ENCODE measurements at regions not wholly inside any gene's neighbourhood (a gene's known extent, or its start where the extent isn't known, plus 50 kb on each side); places are given as distances from the start of the nearest gene placed in this dataset.

GRCh38 chr6:45814772-45815171, 200.9 kb downstream of the CLIC5 start:
- no peaks in the 10 kb centered on the region for H3K9me3 ChIP-seq
- no peak for TF ChIP-seq CTCF (IDR thresholded peaks at IDR 0.05)
- no peak for TF ChIP-seq POLR2A (IDR thresholded peaks at IDR 0.05)
- ATAC-seq: no peak

GRCh38 chr6:45813943-45814342, 201.7 kb downstream of the CLIC5 start:
- TF ChIP-seq CTCF (IDR thresholded peaks at IDR 0.05) (no peak), POLR2A (IDR thresholded peaks at IDR 0.05) (no peak)
- Histone ChIP-seq H3K9me3 (no peaks in the 10 kb centered on the region), H3K4me1 (no peaks in the 10 kb centered on the region), H3K4me3 (no peak overlapping the region), H3K27ac (no peak overlapping the region), H3K27me3 (no peaks in the 10 kb centered on the region), H3K36me3 (replicated peaks in 1 of 2; ENCODE audit: insufficient read depth in 1 of 2, low read depth in 2 of 2) (no peaks in the 10 kb centered on the region)
- ATAC-seq: no peak
- intact Hi-C loops (cut with DNase I): no loop called here
- 54 to 61% methylated on average over 3 of the region's 3 CpGs for WGBS, 2 donors
- DNase-seq: no peak

More at GRCh38 chr6:45814772-45815171, 200.9 kb downstream of the CLIC5 start:
- no peak for DNase-seq
- Histone ChIP-seq H3K27me3 (no peaks in the 10 kb centered on the region), H3K36me3 (replicated peaks in 1 of 2; ENCODE audit: insufficient read depth in 1 of 2, low read depth in 2 of 2) (no peaks in the 10 kb centered on the region), H3K4me3 (no peak overlapping the region), H3K4me1 (no peaks in the 10 kb centered on the region), H3K27ac (no peak overlapping the region)
- intact Hi-C loops (cut with DNase I): no loop called here
- 58 to 68% methylated on average over 2 of the region's 2 CpGs for WGBS, 2 donors

GRCh38 chr6:45812922-45813321, 202.7 kb downstream of the CLIC5 start:
- no peak for DNase-seq
- H3K27ac ChIP-seq: no peak overlapping the region
- no peaks in the 10 kb centered on the region for H3K27me3 ChIP-seq
- ATAC-seq: no peak
- no peaks in the 10 kb centered on the region for H3K36me3 ChIP-seq (replicated peaks in 1 of 2; ENCODE audit: insufficient read depth in 1 of 2, low read depth in 2 of 2)
- TF ChIP-seq POLR2A (IDR thresholded peaks at IDR 0.05) (no peak), CTCF (IDR thresholded peaks at IDR 0.05) (no peak)
- no peaks in the 10 kb centered on the region for H3K4me1 ChIP-seq
- no peaks in the 10 kb centered on the region for H3K9me3 ChIP-seq
- H3K4me3 ChIP-seq: no peak overlapping the region
- 44 to 68% methylated on average over 6 of the region's 6 CpGs for WGBS, 2 donors
- intact Hi-C loops (cut with DNase I): no loop called here

GRCh38 chr6:45808917-45809316, 206.7 kb downstream of the CLIC5 start:
- DNase-seq (no peak), ATAC-seq (no peak)
- Histone ChIP-seq H3K27ac (no peak overlapping the region), H3K4me3 (no peak overlapping the region), H3K27me3 (no peaks in the 10 kb centered on the region), H3K4me1 (no peaks in the 10 kb centered on the region), H3K9me3 (peaks cover 0 to 11% (median 0%) of the 10 kb centered on the region in 3 donors), H3K36me3 (replicated peaks in 1 of 2; ENCODE audit: insufficient read depth in 1 of 2, low read depth in 2 of 2) (no peaks in the 10 kb centered on the region)
- TF ChIP-seq CTCF (IDR thresholded peaks at IDR 0.05): no peak
- no peak for TF ChIP-seq POLR2A (IDR thresholded peaks at IDR 0.05)
- intact Hi-C loops (cut with DNase I): no loop called here
- 30 to 43% methylated on average over 1 of the region's 1 CpG for WGBS, 2 donors

DNA sequence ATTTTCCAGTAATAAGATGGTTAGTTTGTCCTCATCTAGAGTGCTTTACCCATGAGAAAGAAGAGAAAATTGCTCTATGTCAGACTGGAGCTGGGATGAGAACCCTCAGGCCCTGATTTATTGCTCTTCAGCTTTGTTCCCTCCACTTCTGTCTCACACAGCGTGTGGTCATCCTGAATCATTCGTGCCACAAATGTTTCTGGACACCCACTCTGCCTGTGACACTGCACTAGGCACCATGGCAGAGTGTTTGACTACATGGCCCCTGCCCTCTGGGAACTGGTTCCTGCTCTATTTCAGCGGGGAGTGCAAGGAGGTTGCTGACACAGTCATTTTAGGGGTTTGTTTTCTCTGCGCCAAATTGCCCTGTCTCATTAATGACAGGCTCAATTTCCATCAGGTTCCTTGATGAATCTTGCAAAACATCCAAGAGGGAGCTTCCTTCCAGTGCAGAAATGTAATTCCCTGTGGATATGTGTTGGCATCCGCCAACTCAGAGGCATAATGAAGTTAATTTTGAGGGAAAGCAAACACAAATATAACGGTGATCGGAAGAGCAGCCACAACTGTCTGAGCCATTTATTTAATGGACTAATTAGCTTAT, 207.5 kb downstream of the CLIC5 start:
- no peaks in the 10 kb centered on the region for H3K36me3 ChIP-seq (replicated peaks in 1 of 2; ENCODE audit: insufficient read depth in 1 of 2, low read depth in 2 of 2)
- intact Hi-C loops (cut with DNase I): no loop called here
- 61 to 69% methylated on average over 7 of the region's 7 CpGs for WGBS, 2 donors
- no peaks in the 10 kb centered on the region for H3K27me3 ChIP-seq
- DNase-seq (no peak), ATAC-seq (no peak)
- no peak overlapping the region for H3K4me3 ChIP-seq
- TF ChIP-seq CTCF (IDR thresholded peaks at IDR 0.05) (no peak), POLR2A (IDR thresholded peaks at IDR 0.05) (no peak)
- peaks cover 0 to 11% (median 0%) of the 10 kb centered on the region in 3 donors for H3K9me3 ChIP-seq
- no peaks in the 10 kb centered on the region for H3K4me1 ChIP-seq
- H3K27ac ChIP-seq: no peak overlapping the region
